ENCODE measurements at regions not wholly inside any gene's neighbourhood (a gene's known extent, or its start where the extent isn't known, plus 50 kb on each side); places are given as distances from the start of the nearest gene placed in this dataset.

- no peak overlapping the region for H3K27ac ChIP-seq
- no peak for TF ChIP-seq CTCF (conservative IDR thresholded peaks at IDR 0.05)
These were observed 155.6 kb upstream of the POU3F3 start for GRCh38 chr2:104698276-104698675.

- TF ChIP-seq CTCF (conservative IDR thresholded peaks at IDR 0.05): no peak
- H3K27ac ChIP-seq: no peak overlapping the region
These were observed 152.5 kb upstream of the POU3F3 start for GRCh38 chr2:104701411-104701911.

- TF ChIP-seq CTCF (conservative IDR thresholded peaks at IDR 0.05): no peak
- H3K27ac ChIP-seq: no peak overlapping the region
These were observed 151.7 kb upstream of the POU3F3 start for GRCh38 chr2:104702031-104702850.

GRCh38 chr2:104703669-104704068, 150.2 kb upstream of the POU3F3 start:
- no peak for TF ChIP-seq CTCF (conservative IDR thresholded peaks at IDR 0.05)
- H3K27ac ChIP-seq: no peak overlapping the region

GRCh38 chr2:104704496-104705245, 149.2 kb upstream of the POU3F3 start:
- no peak overlapping the region for H3K27ac ChIP-seq
- TF ChIP-seq CTCF (conservative IDR thresholded peaks at IDR 0.05): no peak

GRCh38 chr2:104707056-104707455, 146.9 kb upstream of the POU3F3 start:
- no peak overlapping the region for H3K27ac ChIP-seq
- no peak for TF ChIP-seq CTCF (conservative IDR thresholded peaks at IDR 0.05)

GRCh38 chr2:104708967-104709366, 144.9 kb upstream of the POU3F3 start:
- TF ChIP-seq CTCF (conservative IDR thresholded peaks at IDR 0.05): no peak
- no peak overlapping the region for H3K27ac ChIP-seq
